Panc1 (cell line): ENCODE measurements at regions not wholly inside any gene's neighbourhood (a gene's known extent, or its start where the extent isn't known, plus 50 kb on each side); places are given as distances from the start of the nearest gene placed in this dataset.

ENCODE experiments used
- ATAC-seq: fragments of 200-7000 bp; cut with Tn5 transposase; 2 replicates; pipeline ENCODE4 v1.9.1; 2020; ENCODE audit warnings: mild to moderate bottlenecking, moderate library complexity
- BruUV-seq: library from RNA; stranded (reverse); fragments of 400-500 nt; replicated peaks from 2 replicates; lab custom pipeline; 2021; lab: Mats Ljungman, UMichigan
- CTCF ChIA-PET: fragments of 300-600 bp; sonication (Branson Sonifier 250); formaldehyde crosslinking; loops from one replicate; lab custom pipeline; 2022; ENCODE audit warnings: antibody characterized with exemption; lab: Charles Lee
- POLR2A ChIA-PET: fragments of 300-600 bp; sonication (Branson Sonifier 250); formaldehyde crosslinking; loops from one replicate; lab custom pipeline; 2022; ENCODE audit warnings: antibody characterized with exemption; lab: Charles Lee
- DNase-seq: peaks from one replicate; pipeline ENCODE4 v3.0.0-alpha.2; 2010; ENCODE audit warnings: low read depth, low spot score
- H3K27ac ChIP-seq: 2 replicates; pipeline ENCODE4 v1.5.1; 2011; ENCODE audit warnings: mild to moderate bottlenecking, low read length, inconsistent platforms
- H3K27me3 ChIP-seq: fragments of 200-500 bp; sonication (Bioruptor generic); 2 replicates; pipeline ENCODE4 v1.6.0; 2014; ENCODE audit warnings: low read length, inconsistent platforms; ENCODE audit not compliant: control insufficient read depth, insufficient read depth
- H3K36me3 ChIP-seq: fragments of 200-500 bp; sonication (Bioruptor generic); 2 replicates; pipeline ENCODE4 v1.5.1; 2014; ENCODE audit warnings: inconsistent platforms, mild to moderate bottlenecking, low read length, moderate library complexity; ENCODE audit not compliant: control insufficient read depth, insufficient read depth
- H3K4me1 ChIP-seq: 2 replicates; pipeline ENCODE4 v1.5.1; 2011; ENCODE audit warnings: inconsistent platforms, mild to moderate bottlenecking, low read length, moderate library complexity; ENCODE audit not compliant: control insufficient read depth, insufficient read depth
- H3K4me3 ChIP-seq, 2 experiments: 2 replicates each; pipeline ENCODE4 v1.5.1; 2011 to 2012; ENCODE audit warnings: low read depth in 2 of 2, low read length in 2 of 2, mild to moderate bottlenecking in 2 of 2, inconsistent platforms in 1 of 2, moderate library complexity in 1 of 2
- H3K9me3 ChIP-seq: fragments of 200-500 bp; sonication (Bioruptor generic); 2 replicates; pipeline ENCODE4 v1.5.1; 2014; ENCODE audit warnings: low read depth, mild to moderate bottlenecking, inconsistent platforms, low read length, moderate library complexity; ENCODE audit not compliant: control insufficient read depth, insufficient read depth
- CTCF ChIP-seq: fragments of 450-650 bp; IDR thresholded peaks from 2 replicates; pipeline ENCODE4 v1.5.1; 2017; ENCODE audit warnings: mild to moderate bottlenecking
- POLR2AphosphoS5 ChIP-seq: IDR thresholded peaks from 2 replicates; pipeline ENCODE4 v1.6.1; 2012; ENCODE audit warnings: mild to moderate bottlenecking, low read depth, low read length, moderate library complexity
- REST ChIP-seq, 2 experiments: IDR thresholded peaks; 2 replicates each; pipeline ENCODE4 v1.6.1; 2011 to 2012; ENCODE audit warnings: low read depth in 2 of 2, control low read depth in 1 of 2, low read length in 1 of 2, mild to moderate bottlenecking in 1 of 2, moderate library complexity in 1 of 2; ENCODE audit not compliant: insufficient read depth in 1 of 2
- SIN3A ChIP-seq: IDR thresholded peaks from 2 replicates; pipeline ENCODE4 v1.6.1; 2012; ENCODE audit warnings: low read depth, mild to moderate bottlenecking, low read length, moderate library complexity, borderline replicate concordance; ENCODE audit not compliant: insufficient read depth
- TCF7L2 ChIP-seq: IDR thresholded peaks from 2 replicates; pipeline ENCODE4 v1.6.1; 2011; ENCODE audit warnings: mild to moderate bottlenecking, low read depth, low read length, inconsistent platforms
- in situ Hi-C: cut with HindIII; loops from 2 replicates; pipeline ENCODE4 v1.10.0; 2016; ENCODE audit warnings: low sequenced_read_pairs, low pct_unique_long_range_greater_than_20kb
- intact Hi-C: fragments of 100-400 bp; cut with micrococcal nuclease; formaldehyde crosslinking; loops from one replicate; pipeline ENCODE4 v1.10.0; 2022; ENCODE audit not compliant: unreplicated experiment

GRCh38 chr15:96428742-96429141, 98.2 kb downstream of the NR2F2 start:
- peak; percentile 17 for DNase-seq
- in situ Hi-C loops (no loop called here), intact Hi-C loops (no loop called here)
- no peak overlapping the region for H3K27ac ChIP-seq
- ChIA-PET CTCF (no interaction called here), POLR2A (no interaction called here)
- TF ChIP-seq CTCF (no peak), TCF7L2 (no peak), POLR2AphosphoS5 (no peak), REST (IDR thresholded peaks at IDR 0.05; ENCODE audit: insufficient read depth in 1 of 2, low read depth in 2 of 2, low read length in 1 of 2) (no peak)
- no peaks in the 10 kb centered on the region for H3K9me3 ChIP-seq
- BruUV-seq = no TSS peak
- peak; percentile 53; the same call in 1 of the 2 replicates for ATAC-seq
- H3K4me3 ChIP-seq = no peak overlapping the region
- H3K36me3 ChIP-seq = no peaks in the 10 kb centered on the region
- H3K4me1 ChIP-seq = no peaks in the 10 kb centered on the region
- peaks cover 1% of the 10 kb centered on the region; the same call in 1 of the 2 replicates for H3K27me3 ChIP-seq

GRCh38 chr15:96431786-96432185, 101.3 kb downstream of the NR2F2 start:
- in situ Hi-C loops = no loop called here
- POLR2A ChIA-PET = no interaction called here
- no TSS peak for BruUV-seq

More at GRCh38 chr15:96431786-96432185, 101.3 kb downstream of the NR2F2 start:
- Histone ChIP-seq H3K36me3 (no peaks in the 10 kb centered on the region), H3K4me3 (no peak overlapping the region), H3K4me1 (no peaks in the 10 kb centered on the region), H3K27me3 (no peaks in the 10 kb centered on the region), H3K9me3 (no peaks in the 10 kb centered on the region), H3K27ac (no peak overlapping the region)
- TF ChIP-seq SIN3A = no peak
- TF ChIP-seq CTCF = no peak
- TF ChIP-seq POLR2AphosphoS5 = no peak
- no peak for TF ChIP-seq REST (IDR thresholded peaks at IDR 0.05; ENCODE audit: insufficient read depth in 1 of 2, low read depth in 2 of 2, low read length in 1 of 2)
- no peak for TF ChIP-seq TCF7L2
- DNase-seq (no peak), ATAC-seq (no peak)
- intact Hi-C loops = no loop called here
- CTCF ChIA-PET = no interaction called here
